SK-N-MC (cell line): ENCODE measurements at regions not wholly inside any gene's neighbourhood (a gene's known extent, or its start where the extent isn't known, plus 50 kb on each side); places are given as distances from the start of the nearest gene placed in this dataset.

ENCODE experiments used
- EZH2 ChIP-seq: fragments of 200-600 bp; sonication (generic); IDR thresholded peaks from one replicate; pipeline ENCODE4 v1.6.1; 2017; ENCODE audit warnings: antibody characterized with exemption
- POLR2AphosphoS5 ChIP-seq: IDR thresholded peaks from 2 replicates; pipeline ENCODE4 v1.6.1; 2012; ENCODE audit warnings: mild to moderate bottlenecking, low read depth, low read length, borderline replicate concordance

DNA sequence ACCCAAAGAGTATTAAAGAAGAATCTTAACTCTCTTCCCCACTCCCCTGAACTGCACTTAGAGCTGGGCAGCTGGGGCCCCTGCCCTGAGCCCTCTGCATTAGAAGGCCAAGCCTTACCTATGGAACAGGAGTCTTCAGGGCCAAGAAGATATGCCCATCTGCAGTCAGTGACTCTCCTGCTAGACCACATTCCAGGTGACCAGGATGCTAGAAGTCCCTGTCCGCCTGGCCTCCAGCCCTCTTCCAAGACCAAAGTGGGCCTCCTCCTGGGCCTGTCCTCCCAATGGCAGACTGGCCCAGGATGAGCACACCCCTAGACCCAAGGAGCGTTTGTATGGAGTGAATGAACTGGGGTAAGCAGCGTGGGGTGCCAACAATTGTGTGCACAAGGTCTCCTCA lies 259.1 kb downstream of the LY86 start:
- TF ChIP-seq EZH2 (no peak), POLR2AphosphoS5 (no peak)
